HG03135 (cell line): ENCODE measurements at regions not wholly inside any gene's neighbourhood (a gene's known extent, or its start where the extent isn't known, plus 50 kb on each side); places are given as distances from the start of the nearest gene placed in this dataset.
"Not testable (repeated sequence)": the region's sequence is repeated elsewhere in the genome, so short reads cannot be mapped to it uniquely, and the experiment has no call there.

Experiments used
- ATAC-seq: cut with Tn5 transposase; IDR thresholded peaks from one replicate; pipeline ENCODE4 v1.9.1; 2021; ENCODE audit warnings: mild to moderate bottlenecking, moderate library complexity; ENCODE audit not compliant: unreplicated experiment

DNA sequence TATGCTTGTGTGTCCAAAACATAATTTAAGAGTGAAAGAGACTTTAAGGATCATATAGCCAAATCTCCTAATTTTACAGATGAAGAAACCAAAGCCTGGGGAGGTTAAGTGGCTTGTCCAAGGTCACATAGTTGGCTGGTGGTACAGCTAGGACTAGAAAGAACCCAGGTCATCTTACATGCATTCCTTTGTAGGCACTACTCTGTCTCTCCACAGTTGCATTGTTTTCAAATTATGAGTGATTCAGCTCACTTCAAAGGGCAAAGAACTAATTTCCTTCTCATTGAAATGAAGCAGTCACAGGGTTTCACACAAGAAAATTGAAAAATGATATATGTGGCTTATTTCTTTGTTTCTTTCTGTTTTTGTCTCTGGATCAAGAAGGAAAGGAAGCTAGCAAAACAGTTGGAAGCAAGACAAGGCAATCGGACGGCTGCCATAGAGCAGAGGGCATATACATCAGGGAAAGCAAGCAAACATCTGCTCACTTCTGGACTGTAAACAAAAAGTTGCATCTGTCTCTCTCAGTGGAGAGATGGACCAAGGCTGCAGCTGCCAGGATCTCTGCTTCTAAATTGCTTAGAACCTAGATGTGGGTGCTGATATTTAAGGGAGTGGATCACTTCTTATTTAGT is 107.5 kb upstream of the AMOT start:
- no peak for ATAC-seq

GRCh38 chrX:112946227-112946626 is 105.6 kb upstream of the AMOT start:
- no peak for ATAC-seq

DNA sequence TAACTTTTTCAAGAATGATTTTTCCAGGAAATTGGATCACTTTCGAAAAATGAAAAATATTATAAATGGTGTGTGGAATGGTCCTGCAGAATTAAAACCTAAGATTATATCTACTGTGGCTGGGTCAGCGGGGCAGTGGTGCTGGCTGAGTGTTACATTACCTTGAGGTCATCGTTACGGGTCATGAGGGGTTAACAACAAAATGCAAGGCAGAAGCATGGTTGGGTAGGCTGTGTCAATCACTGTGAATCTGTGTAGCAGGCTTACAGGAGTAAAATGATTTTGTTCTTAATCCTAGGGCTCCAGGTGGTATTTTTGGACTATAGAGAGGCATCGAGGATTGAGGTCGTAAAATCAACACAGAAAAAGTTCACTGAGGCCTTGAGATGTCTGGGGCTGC is 105.2 kb upstream of the AMOT start:
- no peak for ATAC-seq

GRCh38 chrX:112941209-112941837 is 100.7 kb upstream of the AMOT start:
- no peak for ATAC-seq

DNA sequence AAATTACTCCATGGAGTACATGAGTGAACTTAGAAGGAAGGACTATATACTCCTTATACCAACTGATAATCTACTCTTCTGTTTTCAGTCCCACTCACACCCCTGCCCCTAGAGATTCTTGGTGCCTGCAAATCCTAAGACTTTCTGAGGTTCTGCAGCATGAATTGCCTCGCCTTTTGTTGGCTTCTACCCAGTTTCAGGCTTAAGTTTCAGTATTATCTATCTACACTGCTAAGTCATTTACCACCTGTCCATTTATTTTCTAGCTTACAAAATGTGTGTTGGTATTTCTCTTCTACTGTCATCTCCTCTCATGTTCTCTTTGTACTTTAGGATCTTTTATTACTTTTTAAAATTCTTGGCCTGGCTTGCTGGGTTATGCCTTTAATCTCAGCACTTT is 94.4 kb upstream of the AMOT start:
- no peak for ATAC-seq

DNA sequence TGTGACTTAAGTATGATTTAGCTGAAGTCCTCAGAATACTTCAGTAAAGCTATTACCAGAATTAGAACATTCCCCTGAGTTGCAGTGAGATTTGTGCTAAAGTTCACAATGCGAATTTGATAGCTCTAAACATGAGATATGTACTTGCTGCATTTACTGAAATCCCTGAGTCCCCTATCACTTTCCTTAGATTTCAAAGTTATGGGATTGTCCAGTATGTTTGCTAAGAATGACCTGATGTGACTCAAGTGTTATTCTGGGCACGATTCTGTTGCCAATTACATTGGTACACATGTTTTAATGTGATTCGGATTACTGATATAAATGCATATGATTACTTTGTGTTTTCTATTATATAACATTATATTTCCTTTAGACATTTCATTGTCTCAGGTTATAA is 91.3 kb upstream of the AMOT start:
- no peak for ATAC-seq

- no peak for ATAC-seq
Measured at GRCh38 chrX:112931478-112931877, 90.8 kb upstream of the AMOT start.

GRCh38 chrX:112923381-112923780 is 82.8 kb upstream of the AMOT start:
- ATAC-seq = not testable (repeated sequence)

GRCh38 chrX:112913807-112914206 is 73.2 kb upstream of the AMOT start:
- ATAC-seq = no peak

DNA sequence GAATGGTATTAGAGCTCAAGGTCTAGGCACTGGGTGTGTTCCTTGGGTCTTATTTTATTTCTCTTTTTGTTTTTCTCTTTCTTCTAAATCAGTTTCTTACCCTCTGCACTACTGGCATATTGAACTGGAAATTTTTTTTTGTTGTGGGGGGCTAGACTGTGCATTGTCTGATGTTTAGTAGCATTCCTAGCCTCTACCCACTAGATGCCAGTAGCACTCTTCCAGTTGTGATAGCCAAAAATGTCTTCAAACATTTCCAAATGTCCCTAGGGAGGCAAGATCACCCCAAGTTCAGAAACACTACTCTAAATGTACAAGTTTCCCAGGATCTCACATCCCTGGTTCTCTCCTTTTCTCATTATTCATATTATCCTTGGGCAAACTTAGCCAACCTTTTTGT is 69.8 kb upstream of the AMOT start:
- ATAC-seq = no peak

DNA sequence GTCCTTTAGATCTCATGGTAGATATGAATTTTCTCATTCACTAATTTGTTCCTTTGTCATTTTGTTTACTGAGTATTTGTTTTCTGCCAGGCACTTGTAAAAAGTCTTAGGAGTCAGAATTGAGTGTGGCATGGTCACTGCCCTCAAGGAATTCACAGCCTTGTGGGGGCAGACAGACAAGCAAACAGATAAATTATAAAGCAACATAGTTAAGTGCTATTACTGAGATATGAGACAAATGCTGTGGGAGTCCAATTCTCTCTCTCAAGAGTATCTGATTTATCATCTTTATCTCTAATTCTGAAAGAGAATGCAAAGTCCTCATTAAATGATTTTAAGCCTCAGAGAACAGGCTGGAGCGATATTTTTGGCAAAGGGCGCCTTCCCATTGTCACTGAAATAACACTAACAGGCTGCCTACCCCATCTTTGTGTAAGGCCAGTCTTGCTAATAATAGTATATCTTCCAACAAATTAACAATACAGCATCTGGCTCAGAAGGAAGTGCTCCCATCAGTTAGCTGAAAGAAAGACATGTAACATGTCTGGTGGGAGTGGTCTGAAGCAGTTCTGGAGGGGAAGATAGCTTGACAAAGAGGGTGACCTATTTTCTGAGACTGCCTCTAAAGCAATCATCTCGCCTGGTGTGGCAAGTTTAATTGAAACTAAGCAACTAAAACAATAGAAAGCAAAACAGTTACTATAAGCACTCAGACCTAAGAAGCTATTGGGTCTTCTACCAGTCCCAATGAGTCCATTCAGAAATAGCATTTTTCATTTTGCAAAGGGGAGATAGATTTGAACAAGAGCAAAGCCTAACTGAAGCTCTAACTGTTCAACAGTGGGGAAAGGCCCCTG is 61.5 kb upstream of the AMOT start:
- no peak for ATAC-seq

DNA sequence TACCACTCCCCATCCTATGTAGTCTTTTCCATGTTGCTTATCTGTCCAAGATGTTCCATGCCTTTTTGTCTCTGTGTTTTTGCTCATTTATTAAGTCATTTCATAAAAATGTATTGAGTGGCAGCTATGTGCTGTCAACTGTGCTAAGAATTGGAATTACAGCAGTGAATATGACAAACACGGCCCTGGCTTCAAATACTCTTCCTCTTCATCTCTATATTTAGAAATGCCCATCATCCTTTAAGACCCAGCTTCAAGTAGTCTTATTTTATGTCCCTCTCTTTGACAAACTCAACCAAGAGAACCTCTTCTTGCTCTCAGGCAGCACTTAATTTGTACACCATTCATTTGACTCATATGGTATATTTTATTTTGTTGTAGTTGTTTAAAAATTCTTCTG is 55.4 kb upstream of the AMOT start:
- ATAC-seq = no peak
